ENCODE measurements at regions not wholly inside any gene's neighbourhood (a gene's known extent, or its start where the extent isn't known, plus 50 kb on each side); places are given as distances from the start of the nearest gene placed in this dataset.

DNA sequence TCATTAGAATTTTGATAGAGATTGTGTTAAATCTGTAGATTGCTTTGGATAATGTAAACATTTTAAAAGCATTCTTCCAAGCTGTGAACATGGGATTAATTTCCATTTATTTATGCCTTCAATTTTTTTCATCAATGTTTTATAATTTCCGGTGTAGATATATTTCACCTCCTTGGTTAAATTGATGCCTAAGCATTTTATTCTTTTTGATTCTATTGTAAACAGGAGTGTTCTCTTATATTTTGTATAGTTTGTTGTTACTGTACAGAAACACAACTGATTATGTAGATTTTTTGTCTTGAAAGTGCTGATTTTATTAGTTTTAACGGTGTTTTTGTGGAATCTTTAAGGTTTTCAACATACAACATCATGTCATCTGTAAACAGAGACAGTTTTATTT lies 355.0 kb downstream of the EDEM1 start:
- Histone ChIP-seq H4K20me1 (ENCODE audit: low read depth, low read length) (no peaks in the 10 kb centered on the region), H3F3A (ENCODE audit: insufficient read depth) (peaks cover 4% of the 10 kb centered on the region; the same call in 1 of the 2 replicates), H3K9ac (ENCODE audit: low read length) (no peak overlapping the region), H3K27ac (ENCODE audit: low read depth, low read length) (no peak overlapping the region), H3K9me2 (replicated peaks; ENCODE audit: insufficient read depth, low read length) (no peaks in the 10 kb centered on the region), H3K36me3 (ENCODE audit: low read length) (no peaks in the 10 kb centered on the region), H3K4me3 (ENCODE audit: insufficient read depth, low read length, poor library complexity, severe bottlenecking) (no peak overlapping the region), H3K79me2 (ENCODE audit: insufficient read depth, low read length) (no peaks in the 10 kb centered on the region), H2AFZ (ENCODE audit: low read depth, low read length, severe bottlenecking) (no peak overlapping the region), H3K9me3 (ENCODE audit: insufficient read depth, low read length) (peaks cover 4% of the 10 kb centered on the region; the same call in 1 of the 2 replicates), H3K27me3 (ENCODE audit: low read length) (no peaks in the 10 kb centered on the region), H3K4me2 (ENCODE audit: low read depth, low read length, poor library complexity, severe bottlenecking) (no peak overlapping the region)
- TF ChIP-seq, protein P1, sequence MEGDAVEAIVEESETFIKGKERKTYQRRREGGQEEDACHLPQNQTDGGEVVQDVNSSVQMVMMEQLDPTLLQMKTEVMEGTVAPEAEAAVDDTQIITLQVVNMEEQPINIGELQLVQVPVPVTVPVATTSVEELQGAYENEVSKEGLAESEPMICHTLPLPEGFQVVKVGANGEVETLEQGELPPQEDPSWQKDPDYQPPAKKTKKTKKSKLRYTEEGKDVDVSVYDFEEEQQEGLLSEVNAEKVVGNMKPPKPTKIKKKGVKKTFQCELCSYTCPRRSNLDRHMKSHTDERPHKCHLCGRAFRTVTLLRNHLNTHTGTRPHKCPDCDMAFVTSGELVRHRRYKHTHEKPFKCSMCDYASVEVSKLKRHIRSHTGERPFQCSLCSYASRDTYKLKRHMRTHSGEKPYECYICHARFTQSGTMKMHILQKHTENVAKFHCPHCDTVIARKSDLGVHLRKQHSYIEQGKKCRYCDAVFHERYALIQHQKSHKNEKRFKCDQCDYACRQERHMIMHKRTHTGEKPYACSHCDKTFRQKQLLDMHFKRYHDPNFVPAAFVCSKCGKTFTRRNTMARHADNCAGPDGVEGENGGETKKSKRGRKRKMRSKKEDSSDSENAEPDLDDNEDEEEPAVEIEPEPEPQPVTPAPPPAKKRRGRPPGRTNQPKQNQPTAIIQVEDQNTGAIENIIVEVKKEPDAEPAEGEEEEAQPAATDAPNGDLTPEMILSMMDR (IDR thresholded peaks at IDR 0.05; ENCODE audit: insufficient read depth, low read length, poor library complexity, severe bottlenecking) = no peak
- no peak for TF ChIP-seq EZH2phosphoT487 (conservative IDR thresholded peaks at IDR 0.05; ENCODE audit: low read length)

GRCh38 chr3:5543047-5543446 lies 355.5 kb downstream of the EDEM1 start:
- Histone ChIP-seq H3K9me2 (replicated peaks; ENCODE audit: insufficient read depth, low read length) (no peaks in the 10 kb centered on the region), H3K27me3 (ENCODE audit: low read length) (no peaks in the 10 kb centered on the region), H3K9me3 (ENCODE audit: insufficient read depth, low read length) (peaks cover 4% of the 10 kb centered on the region; the same call in 1 of the 2 replicates), H3F3A (ENCODE audit: insufficient read depth) (peaks cover 4% of the 10 kb centered on the region; the same call in 1 of the 2 replicates), H4K20me1 (ENCODE audit: low read depth, low read length) (no peaks in the 10 kb centered on the region), H3K79me2 (ENCODE audit: insufficient read depth, low read length) (no peaks in the 10 kb centered on the region), H3K9ac (ENCODE audit: low read length) (no peak overlapping the region), H3K36me3 (ENCODE audit: low read length) (no peaks in the 10 kb centered on the region), H2AFZ (ENCODE audit: low read depth, low read length, severe bottlenecking) (no peak overlapping the region), H3K27ac (ENCODE audit: low read depth, low read length) (no peak overlapping the region), H3K4me3 (ENCODE audit: insufficient read depth, low read length, poor library complexity, severe bottlenecking) (no peak overlapping the region), H3K4me2 (ENCODE audit: low read depth, low read length, poor library complexity, severe bottlenecking) (no peak overlapping the region)
- TF ChIP-seq EZH2phosphoT487 (conservative IDR thresholded peaks at IDR 0.05; ENCODE audit: low read length) = no peak

DNA sequence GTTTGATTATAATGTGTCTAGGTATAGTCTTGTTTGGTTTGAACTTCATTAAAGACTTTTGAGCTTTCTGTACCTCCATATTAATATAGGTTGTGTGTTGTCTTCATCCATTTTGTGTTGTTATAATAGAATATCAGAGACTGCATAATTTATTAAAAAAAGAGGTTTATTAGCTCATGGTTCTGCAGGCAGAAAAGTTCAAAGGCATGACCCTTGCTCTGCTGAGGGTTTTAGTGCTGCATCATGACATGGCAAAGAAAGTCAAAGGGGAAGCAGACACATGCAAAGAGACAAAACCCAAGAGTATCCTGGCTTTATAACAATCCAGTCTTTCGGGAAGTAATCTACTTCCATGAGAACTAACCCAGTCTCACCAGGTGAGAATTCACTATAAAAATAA lies 358.2 kb downstream of the EDEM1 start:
- no peak overlapping the region for H3K4me2 ChIP-seq (ENCODE audit: low read depth, low read length, poor library complexity, severe bottlenecking)
- H2AFZ ChIP-seq (ENCODE audit: low read depth, low read length, severe bottlenecking) = no peak overlapping the region
- no peaks in the 10 kb centered on the region for H3K27me3 ChIP-seq (ENCODE audit: low read length)
- no peak overlapping the region for H3K9ac ChIP-seq (ENCODE audit: low read length)
- H4K20me1 ChIP-seq (ENCODE audit: low read depth, low read length) = no peaks in the 10 kb centered on the region
- no peaks in the 10 kb centered on the region for H3K36me3 ChIP-seq (ENCODE audit: low read length)
- no peaks in the 10 kb centered on the region for H3K9me2 ChIP-seq (replicated peaks; ENCODE audit: insufficient read depth, low read length)
- H3K79me2 ChIP-seq (ENCODE audit: insufficient read depth, low read length) = no peaks in the 10 kb centered on the region
- peaks cover under 1% of the 10 kb centered on the region; the same call in 1 of the 2 replicates for H3K9me3 ChIP-seq (ENCODE audit: insufficient read depth, low read length)
- no peaks in the 10 kb centered on the region for H3F3A ChIP-seq (ENCODE audit: insufficient read depth)
- no peak for TF ChIP-seq EZH2phosphoT487 (conservative IDR thresholded peaks at IDR 0.05; ENCODE audit: low read length)
- TF ChIP-seq, protein P1 (IDR thresholded peaks at IDR 0.05; ENCODE audit: insufficient read depth, low read length, poor library complexity, severe bottlenecking) = no peak
- H3K4me3 ChIP-seq (ENCODE audit: insufficient read depth, low read length, poor library complexity, severe bottlenecking) = no peak overlapping the region
- no peak overlapping the region for H3K27ac ChIP-seq (ENCODE audit: low read depth, low read length)

DNA sequence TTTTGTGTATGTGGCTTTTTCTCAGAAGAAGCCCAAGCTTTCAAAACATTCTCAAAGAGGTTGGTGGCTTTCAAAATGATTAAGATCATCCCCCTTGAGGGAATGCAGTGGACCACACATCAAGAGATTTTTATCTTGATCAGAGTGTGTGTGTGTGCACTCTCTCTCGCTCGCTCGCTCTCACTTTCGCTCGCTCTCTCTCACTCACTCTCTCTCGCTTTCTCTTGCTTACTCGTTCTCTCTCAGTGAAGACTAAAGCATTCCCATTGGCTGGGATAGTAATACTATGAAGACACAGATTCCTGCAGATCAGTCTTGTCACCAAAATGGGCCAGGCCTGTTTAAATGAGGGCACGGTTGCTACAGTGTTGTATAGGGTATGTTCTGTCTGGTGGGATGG lies 365.7 kb downstream of the EDEM1 start:
- Histone ChIP-seq H3K9me2 (replicated peaks; ENCODE audit: insufficient read depth, low read length) (no peaks in the 10 kb centered on the region), H3K27me3 (ENCODE audit: low read length) (no peaks in the 10 kb centered on the region), H3K9ac (ENCODE audit: low read length) (no peak overlapping the region), H3K9me3 (ENCODE audit: insufficient read depth, low read length) (no peaks in the 10 kb centered on the region), H3K79me2 (ENCODE audit: insufficient read depth, low read length) (no peaks in the 10 kb centered on the region), H3K36me3 (ENCODE audit: low read length) (no peaks in the 10 kb centered on the region), H3K27ac (ENCODE audit: low read depth, low read length) (no peak overlapping the region), H2AFZ (ENCODE audit: low read depth, low read length, severe bottlenecking) (no peak overlapping the region), H3F3A (ENCODE audit: insufficient read depth) (no peaks in the 10 kb centered on the region), H3K4me3 (ENCODE audit: insufficient read depth, low read length, poor library complexity, severe bottlenecking) (no peak overlapping the region), H4K20me1 (ENCODE audit: low read depth, low read length) (no peaks in the 10 kb centered on the region), H3K4me2 (ENCODE audit: low read depth, low read length, poor library complexity, severe bottlenecking) (no peak overlapping the region)
- TF ChIP-seq, protein P1 (IDR thresholded peaks at IDR 0.05; ENCODE audit: insufficient read depth, low read length, poor library complexity, severe bottlenecking) = no peak
- TF ChIP-seq EZH2phosphoT487 (conservative IDR thresholded peaks at IDR 0.05; ENCODE audit: low read length) = no peak
